ENCODE measurements at regions not wholly inside any gene's neighbourhood (a gene's known extent, or its start where the extent isn't known, plus 50 kb on each side); places are given as distances from the start of the nearest gene placed in this dataset.

GRCh38 chr5:158626718-158627117, 473.0 kb downstream of the EBF1 start:
- TF ChIP-seq EZH2 (IDR thresholded peaks at IDR 0.05) = no peak
- TF ChIP-seq POLR2AphosphoS5 (IDR thresholded peaks at IDR 0.05; ENCODE audit: borderline replicate concordance, low read depth, low read length) = no peak

Data from SK-N-MC (cell line).